Spleen (tissue), 7 donors: ENCODE measurements at regions not wholly inside any gene's neighbourhood (a gene's known extent, or its start where the extent isn't known, plus 50 kb on each side); places are given as distances from the start of the nearest gene placed in this dataset.
"Not testable (repeated sequence)": the region's sequence is repeated elsewhere in the genome, so short reads cannot be mapped to it uniquely, and the experiment has no call there.

Experiments
- CTCF ChIP-seq, 11 experiments: fragments of 200-600 bp in 7 of 11; fragments of 450-650 bp in 4 of 11; sonication (generic) in 4 of 11; IDR thresholded peaks in 8 of 11; conservative IDR thresholded peaks in 3 of 11; 1 replicate in 7 of 11; 2 replicates in 4 of 11; pipeline versions ENCODE4 v1.4.0 to v1.8.0; 2016 to 2021; ENCODE audit warnings: antibody characterized with exemption in 11 of 11, inconsistent platforms in 4 of 11, mild to moderate bottlenecking in 1 of 11
- POLR2AphosphoS5 ChIP-seq, 3 donors: sonication (generic); formaldehyde crosslinking; IDR thresholded peaks; one replicate each; pipeline ENCODE4 v1.5.1; 2017; ENCODE audit warnings: antibody characterized with exemption in 3 of 3
- donor health status: DM: no; HTN: no; CAD: no; lungs with moderate emphysema.
- donor health status: DM: no; HTN: no; CAD: no.
- donor health status: DM: no; HTN: no; CAD: no.

GRCh38 chr9:65405766-65406165 lies 120.8 kb upstream of the FOXD4L5 start:
- TF ChIP-seq CTCF (IDR thresholded peaks at IDR 0.05 in 8 of 11, conservative IDR thresholded peaks at IDR 0.05 in 3 of 11); POLR2AphosphoS5 (IDR thresholded peaks at IDR 0.05): not testable (repeated sequence)
